Aorta (tissue), 5 donors: ENCODE measurements at regions not wholly inside any gene's neighbourhood (a gene's known extent, or its start where the extent isn't known, plus 50 kb on each side); places are given as distances from the start of the nearest gene placed in this dataset.

Experiments
- ATAC-seq: fragments of 200-7000 bp; cut with Tn5 transposase; one replicate; pipeline ENCODE4 v1.9.1; 2022; ENCODE audit warnings: moderate library complexity; ENCODE audit not compliant: low FRiP score
- DNase-seq, 2 donors: peaks; one replicate each; pipeline ENCODE4 v3.0.0-alpha.2; 2020
- H3K27ac ChIP-seq, 2 donors: one replicate each; pipeline ENCODE4 v1.5.1; 2013; ENCODE audit warnings: low read length in 2 of 2, mild to moderate bottlenecking in 2 of 2, moderate library complexity in 2 of 2, control low read depth in 1 of 2, inconsistent platforms in 1 of 2, low read depth in 1 of 2
- H3K27me3 ChIP-seq, 2 donors: one replicate each; pipeline ENCODE4 v1.6.1; 2013; ENCODE audit warnings: control low read depth in 1 of 2, low read length in 1 of 2, mild to moderate bottlenecking in 1 of 2, moderate library complexity in 1 of 2; ENCODE audit not compliant: insufficient read depth in 2 of 2, control insufficient read depth in 1 of 2
- H3K36me3 ChIP-seq, 2 donors: one replicate each; pipeline ENCODE4 v1.6.1; 2013; ENCODE audit warnings: control low read depth in 1 of 2, low read length in 1 of 2, mild to moderate bottlenecking in 1 of 2; ENCODE audit not compliant: insufficient read depth in 2 of 2, control insufficient read depth in 1 of 2
- H3K4me1 ChIP-seq, 2 donors: one replicate each; pipeline ENCODE4 v1.6.1; 2013; ENCODE audit warnings: low read length in 2 of 2, control low read depth in 1 of 2, mild to moderate bottlenecking in 1 of 2, moderate library complexity in 1 of 2; ENCODE audit not compliant: insufficient read depth in 2 of 2, control insufficient read depth in 1 of 2
- H3K4me3 ChIP-seq, 2 donors: one replicate each; pipeline ENCODE4 v1.5.1; 2013; ENCODE audit warnings: low read length in 2 of 2, control low read depth in 1 of 2, mild to moderate bottlenecking in 1 of 2
- H3K9me3 ChIP-seq: one replicate; pipeline ENCODE4 v1.6.1; 2013; ENCODE audit warnings: mild to moderate bottlenecking, low read length; ENCODE audit not compliant: control insufficient read depth
- WGBS, 2 donors: extraction: QIAGEN DNeasy Blood & Tissue Kit; methylation state at CpG; one replicate each; pipeline ENCODE4 v1.1.7; 2013; 5-methylcytosine and 5-hydroxymethylcytosine counted together
- intact Hi-C, 2 donors: fragments of 100-400 bp; cut with DNase I; formaldehyde crosslinking; loops; one replicate each; pipeline versions ENCODE4 v1.14.2 to v1.15.0; 2022
- donor health status: healthy with polysubstance abuse.
- donor health status: Bipolar disorder and iron deficiency.
- donor health status: DM: no; HTN: no; CAD: no.
- donor health status: DM: no; HTN: no; CAD: no.
- donor health status: DM: yes; HTN: yes; CAD: no.

- intact Hi-C loops, result no loop called here
- H3K4me1 ChIP-seq, result no peaks in the 10 kb centered on the region
- H3K27ac ChIP-seq, result no peak overlapping the region
- DNase-seq, result no peak
- no peaks in the 10 kb centered on the region for H3K9me3 ChIP-seq
- peak; percentile 23 for ATAC-seq
- H3K36me3 ChIP-seq, result no peaks in the 10 kb centered on the region
- 93% methylated on average over 9 of the region's 9 CpGs for WGBS, 2 donors
- H3K27me3 ChIP-seq, result no peaks in the 10 kb centered on the region
- no peak overlapping the region for H3K4me3 ChIP-seq
Measured at GRCh38 chr1:229984310-229984991, 82.6 kb upstream of the GALNT2 start.

GRCh38 chr1:229984992-229985612, 81.9 kb upstream of the GALNT2 start:
- Histone ChIP-seq H3K27me3 (no peaks in the 10 kb centered on the region), H3K36me3 (no peaks in the 10 kb centered on the region), H3K4me3 (no peak overlapping the region), H3K4me1 (no peaks in the 10 kb centered on the region), H3K9me3 (no peaks in the 10 kb centered on the region), H3K27ac (no peak overlapping the region)
- ATAC-seq, result no peak
- intact Hi-C loops, result no loop called here
- no peak for DNase-seq
- 84 to 90% methylated on average over 9 of the region's 9 CpGs for WGBS, 2 donors

- DNase-seq (no peak), ATAC-seq (no peak)
- WGBS, 2 donors, result 43 to 45% methylated on average over 7 of the region's 7 CpGs
- Histone ChIP-seq H3K4me3 (no peak overlapping the region), H3K9me3 (no peaks in the 10 kb centered on the region), H3K36me3 (no peaks in the 10 kb centered on the region), H3K27me3 (no peaks in the 10 kb centered on the region), H3K4me1 (no peaks in the 10 kb centered on the region), H3K27ac (no peak overlapping the region)
- intact Hi-C loops, result no loop called here
Measured at GRCh38 chr1:229985613-229986010, 81.4 kb upstream of the GALNT2 start.

DNA sequence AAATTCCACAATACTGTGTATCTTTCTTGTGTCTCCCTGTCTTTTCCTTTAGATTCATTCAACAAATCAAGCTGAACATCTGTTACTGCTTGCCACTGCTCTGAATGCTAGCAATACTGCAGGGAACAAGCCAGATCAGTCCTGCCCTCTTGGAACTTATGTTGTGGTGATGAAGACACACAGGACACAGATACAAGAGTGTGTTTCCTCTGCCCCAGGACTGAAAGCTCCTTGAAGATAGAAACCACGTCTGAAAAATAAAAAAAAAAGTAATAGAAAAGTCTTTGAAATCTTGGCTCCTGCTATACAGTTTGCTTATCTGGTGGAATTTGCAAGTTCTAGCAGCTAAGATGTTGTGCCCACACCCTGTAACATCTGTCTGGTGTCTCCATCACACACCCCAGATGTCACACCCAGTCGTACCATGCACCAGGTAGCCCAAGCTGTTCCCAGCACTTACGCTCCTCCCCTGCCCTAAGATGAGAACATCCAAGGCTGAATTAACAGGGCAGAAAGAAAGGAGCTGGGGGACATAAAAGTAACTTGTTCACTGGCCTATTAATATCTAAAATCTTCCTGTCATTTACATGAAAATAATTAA, 80.2 kb upstream of the GALNT2 start:
- H3K27me3 ChIP-seq, result no peaks in the 10 kb centered on the region
- DNase-seq (no peak), ATAC-seq (no peak)
- H3K4me3 ChIP-seq, result no peak overlapping the region
- no peaks in the 10 kb centered on the region for H3K36me3 ChIP-seq
- WGBS, 2 donors, result 72 to 74% methylated on average over 3 of the region's 3 CpGs
- intact Hi-C loops, result no loop called here
- no peaks in the 10 kb centered on the region for H3K4me1 ChIP-seq
- H3K9me3 ChIP-seq, result no peaks in the 10 kb centered on the region
- H3K27ac ChIP-seq, result no peak overlapping the region

- ATAC-seq (no peak), DNase-seq (no peak)
- Histone ChIP-seq H3K27me3 (no peaks in the 10 kb centered on the region), H3K9me3 (no peaks in the 10 kb centered on the region), H3K4me1 (no peaks in the 10 kb centered on the region), H3K4me3 (no peak overlapping the region), H3K36me3 (no peaks in the 10 kb centered on the region), H3K27ac (no peak overlapping the region)
- 87 to 88% methylated on average over 6 of the region's 6 CpGs for WGBS, 2 donors
- intact Hi-C loops, result no loop called here
Measured at GRCh38 chr1:229987953-229988352, 79.1 kb upstream of the GALNT2 start.

GRCh38 chr1:229988534-229988933, 78.5 kb upstream of the GALNT2 start:
- 96 to 97% methylated on average over 5 of the region's 5 CpGs for WGBS, 2 donors

GRCh38 chr1:229989591-229990248, 77.3 kb upstream of the GALNT2 start:
- DNase-seq (no peak), ATAC-seq (no peak)
- H3K27me3 ChIP-seq, result no peaks in the 10 kb centered on the region
- WGBS, 2 donors, result 90 to 92% methylated on average over 4 of the region's 4 CpGs
- H3K4me3 ChIP-seq, result no peak overlapping the region
- intact Hi-C loops, result no loop called here
- no peaks in the 10 kb centered on the region for H3K9me3 ChIP-seq
- H3K27ac ChIP-seq, result no peak overlapping the region
- H3K36me3 ChIP-seq, result no peaks in the 10 kb centered on the region
- no peaks in the 10 kb centered on the region for H3K4me1 ChIP-seq

More at GRCh38 chr1:229988534-229988933, 78.5 kb upstream of the GALNT2 start:
- Histone ChIP-seq H3K9me3 (no peaks in the 10 kb centered on the region), H3K36me3 (no peaks in the 10 kb centered on the region), H3K27me3 (no peaks in the 10 kb centered on the region), H3K4me3 (no peak overlapping the region), H3K27ac (no peak overlapping the region), H3K4me1 (no peaks in the 10 kb centered on the region)
- no peak for DNase-seq
- intact Hi-C loops, result no loop called here
- no peak for ATAC-seq

DNA sequence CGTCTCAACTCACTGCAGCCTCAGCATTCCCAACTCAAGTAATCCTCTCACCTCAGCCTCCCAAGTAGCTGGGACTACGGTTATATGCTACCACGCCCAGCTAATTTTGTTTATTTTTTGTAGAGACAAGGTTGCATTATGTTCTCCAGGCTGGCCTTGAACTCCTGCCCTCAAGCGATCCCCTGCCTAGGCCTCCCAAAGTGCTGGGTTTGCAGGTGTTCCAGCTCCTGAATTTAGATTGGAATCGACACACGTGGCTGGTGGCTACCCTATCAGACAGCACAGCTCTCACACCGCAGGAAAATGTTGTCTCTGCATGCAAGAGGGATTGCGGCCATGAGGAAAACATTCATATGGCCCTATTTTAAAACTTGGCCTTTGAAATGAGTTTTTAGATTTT, 76.7 kb upstream of the GALNT2 start:
- intact Hi-C loops, result no loop called here
- no peak for DNase-seq
- ATAC-seq, result no peak
- Histone ChIP-seq H3K4me1 (no peaks in the 10 kb centered on the region), H3K9me3 (no peaks in the 10 kb centered on the region), H3K36me3 (no peaks in the 10 kb centered on the region), H3K27me3 (no peaks in the 10 kb centered on the region), H3K27ac (no peak overlapping the region), H3K4me3 (no peak overlapping the region)
- 37 to 42% methylated on average over 8 of the region's 8 CpGs for WGBS, 2 donors
